H4 (cell line): ENCODE measurements at regions not wholly inside any gene's neighbourhood (a gene's known extent, or its start where the extent isn't known, plus 50 kb on each side); places are given as distances from the start of the nearest gene placed in this dataset.
A peak's percentile ranks its signal among the peaks of the same experiment; 100 is the strongest.
"Not testable (repeated sequence)": the region's sequence is repeated elsewhere in the genome, so short reads cannot be mapped to it uniquely, and the experiment has no call there.

ENCODE experiments used
- DNase-seq: peaks from one replicate; pipeline ENCODE4 v3.0.0-alpha.2; 2015; ENCODE audit warnings: low spot score

DNA sequence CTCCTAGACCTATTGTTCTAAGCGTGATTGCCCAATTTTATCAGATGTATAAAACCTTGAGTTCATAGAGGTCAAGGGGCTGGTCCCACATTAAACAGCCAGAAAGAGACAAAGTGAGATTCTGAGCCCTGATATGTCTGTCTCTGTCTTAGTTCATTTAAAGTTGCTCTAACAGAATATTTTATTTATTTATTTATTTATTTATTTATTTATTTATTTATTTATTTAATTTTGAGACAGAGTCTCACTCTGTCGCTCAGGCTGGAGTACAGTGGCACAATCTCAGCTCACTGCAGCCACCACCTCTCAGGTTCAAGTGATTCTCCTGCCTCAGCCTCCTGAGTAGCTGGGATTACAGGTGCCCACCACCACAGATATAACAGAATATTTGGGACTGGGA is 1999.6 kb upstream of the WWC1 start:
- not testable (repeated sequence) for DNase-seq

DNA sequence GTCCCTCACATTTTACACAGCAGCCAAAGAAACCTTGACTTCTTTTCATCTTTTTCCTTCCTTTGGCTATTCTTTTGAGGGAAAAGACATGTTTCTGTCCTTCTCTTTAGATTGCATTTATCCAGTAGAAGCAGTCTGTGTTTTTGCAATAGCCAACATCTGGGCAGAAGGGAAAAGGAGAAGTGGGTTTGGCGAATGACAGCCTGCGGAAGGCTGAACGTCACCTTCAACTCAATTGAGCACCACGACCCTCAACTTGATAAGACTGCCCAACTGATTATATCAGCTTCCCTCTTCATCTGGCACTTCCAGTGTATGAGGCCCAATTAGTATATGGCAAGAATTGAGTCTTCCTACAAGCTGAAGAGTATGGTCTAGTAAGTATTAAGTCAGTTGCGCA is 1997.6 kb upstream of the WWC1 start:
- no peak for DNase-seq

DNA sequence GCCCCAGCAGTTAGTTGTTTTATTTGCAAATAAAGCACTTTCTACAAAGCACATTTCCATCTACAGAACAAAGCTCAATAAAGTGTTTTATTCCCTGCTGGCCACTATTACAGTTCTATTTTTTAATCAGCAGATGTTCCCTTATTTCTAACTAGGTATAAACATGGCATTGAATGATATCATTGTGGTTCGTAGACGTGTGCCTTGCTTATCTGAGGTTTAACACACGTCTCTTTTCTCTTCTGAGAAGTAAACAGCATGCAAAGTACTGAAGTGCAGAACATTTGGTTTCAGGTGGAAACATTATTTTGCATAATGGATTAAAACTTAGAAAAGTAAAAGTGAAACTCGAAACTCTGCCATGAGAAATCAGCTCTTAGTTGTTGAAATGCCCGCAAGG is 1989.3 kb upstream of the WWC1 start:
- no peak for DNase-seq

DNA sequence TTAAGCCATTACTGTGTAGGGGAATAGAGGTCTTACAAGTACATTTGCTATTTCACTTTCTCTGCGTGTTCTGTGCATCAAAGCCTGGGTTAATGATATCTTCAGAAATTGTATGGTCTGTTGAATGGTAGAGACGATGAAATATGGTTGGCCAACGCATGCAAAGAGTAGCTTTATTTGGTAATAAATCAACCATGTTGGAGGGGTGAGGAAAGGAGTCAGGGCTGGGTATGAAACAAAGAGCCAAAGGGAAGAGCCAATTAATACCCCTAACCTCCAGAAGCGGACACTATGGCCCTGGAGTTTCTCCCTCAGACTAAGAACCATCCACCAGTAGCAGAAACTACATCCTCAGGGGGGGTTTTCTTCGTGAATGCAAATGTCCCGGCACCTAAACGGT is 1974.0 kb upstream of the WWC1 start:
- DNase-seq, result no peak

DNA sequence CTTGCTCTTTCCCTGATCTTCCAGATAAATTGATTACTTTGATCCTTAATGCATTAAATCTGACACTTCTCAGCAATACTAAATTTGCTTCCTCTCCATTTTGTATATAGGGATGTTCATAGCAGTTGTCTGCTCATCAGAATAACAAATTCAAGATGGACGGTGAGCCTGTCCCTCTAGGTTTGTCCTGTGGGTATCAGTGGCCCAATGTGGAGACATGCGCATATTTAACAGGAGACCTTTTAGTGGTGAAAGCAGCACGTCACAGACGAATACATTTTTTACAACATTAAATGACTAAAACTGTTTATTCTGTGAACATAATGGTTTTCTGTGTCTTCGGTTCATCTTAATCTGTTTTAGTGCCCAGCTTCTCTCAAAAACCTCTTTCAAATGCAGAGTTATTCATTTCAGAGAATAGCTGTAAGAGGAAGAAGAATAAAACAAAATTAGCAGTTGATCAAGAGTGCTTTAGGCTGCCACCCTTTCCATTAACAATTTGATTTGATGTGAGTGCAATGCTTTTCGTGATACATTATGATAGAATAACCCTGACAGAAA is 1970.4 kb upstream of the WWC1 start:
- no peak for DNase-seq

DNA sequence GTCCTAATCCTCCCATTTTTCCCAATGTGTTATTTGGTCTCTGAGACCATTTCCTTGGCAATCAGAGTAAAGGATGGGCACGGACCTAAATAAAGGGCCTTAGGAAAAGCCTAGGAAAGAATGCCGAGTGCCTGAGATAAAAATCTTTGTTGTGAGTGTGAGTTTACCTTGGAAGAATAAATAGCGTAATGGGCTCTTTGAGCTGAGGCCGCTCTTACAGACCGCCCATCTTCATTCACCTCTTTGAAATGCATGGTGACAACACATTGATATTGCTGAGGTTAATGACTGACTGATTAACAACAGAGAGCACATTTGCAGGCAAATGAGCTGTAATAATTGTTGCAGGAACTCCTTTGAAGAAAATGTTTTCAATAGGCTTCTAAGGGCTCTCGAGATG is 1967.1 kb upstream of the WWC1 start:
- DNase-seq, result no peak

DNA sequence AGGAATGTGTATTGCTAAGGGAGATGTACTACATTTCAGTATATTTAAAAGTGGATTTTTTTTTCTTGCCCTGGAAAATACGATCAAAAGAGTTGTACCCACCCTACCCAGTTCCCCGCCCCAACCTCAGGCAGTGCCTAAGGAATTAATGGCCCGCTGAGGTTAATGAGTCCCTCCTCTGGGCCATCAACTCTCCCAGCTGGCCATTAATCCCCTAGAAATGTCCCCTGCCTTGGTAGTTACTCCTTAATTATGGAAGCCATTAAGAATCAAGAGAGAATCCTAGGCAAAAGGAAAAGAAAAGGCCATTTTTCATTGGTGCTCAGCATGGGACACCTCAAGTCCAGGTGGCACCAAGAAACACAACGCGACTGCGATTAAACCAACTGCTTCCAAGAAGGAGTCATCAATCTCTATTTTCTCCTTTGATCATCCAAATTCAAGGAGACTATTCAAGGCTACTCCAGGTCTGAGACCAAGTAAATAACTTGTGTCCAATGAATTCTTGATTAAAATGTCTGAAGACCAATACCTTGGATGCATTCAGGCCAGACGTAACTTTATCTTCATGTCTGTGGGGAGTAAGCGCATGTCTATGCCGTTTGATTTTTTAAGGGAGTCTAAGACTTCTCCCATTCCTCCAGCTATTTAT is 1962.2 kb upstream of the WWC1 start:
- no peak for DNase-seq

DNA sequence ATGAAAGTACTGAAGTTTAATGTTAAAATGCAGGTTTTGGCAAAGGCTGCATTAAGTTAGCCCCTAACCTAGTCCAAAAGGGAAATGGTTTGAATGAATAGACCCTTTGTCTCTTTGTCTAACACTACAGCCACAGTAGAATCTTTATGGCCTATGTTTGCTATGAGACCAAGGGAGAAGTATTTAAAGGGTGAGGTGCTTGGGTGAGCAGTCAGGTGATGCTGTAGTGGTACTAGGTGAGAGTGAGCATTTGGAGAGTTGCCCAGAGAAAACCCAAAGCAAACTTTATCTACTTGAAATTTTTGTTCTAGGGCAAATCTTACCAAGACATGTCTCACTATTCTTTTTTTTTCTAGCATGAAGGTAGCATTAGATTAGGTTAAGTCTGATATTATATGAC is 1961.4 kb upstream of the WWC1 start:
- DNase-seq, result no peak

DNA sequence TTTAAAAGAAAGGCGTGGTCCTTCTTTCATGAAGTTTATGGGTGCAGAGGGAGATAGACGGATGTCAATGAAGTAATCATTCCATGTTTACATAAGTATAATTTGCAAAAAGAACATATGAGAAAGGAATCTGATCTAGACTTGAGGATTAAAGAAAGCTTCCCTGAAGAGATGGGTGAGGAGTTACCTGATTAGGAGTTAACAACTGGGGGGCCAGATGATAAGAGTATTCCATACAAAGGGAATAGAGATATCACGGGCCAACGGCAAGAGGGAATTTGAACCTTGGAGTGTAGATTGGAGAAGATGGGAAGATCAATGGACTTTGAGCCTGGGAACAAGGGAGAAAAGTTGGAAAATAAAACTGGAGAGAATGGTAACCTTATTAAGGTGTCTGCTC is 1959.9 kb upstream of the WWC1 start:
- no peak for DNase-seq

DNA sequence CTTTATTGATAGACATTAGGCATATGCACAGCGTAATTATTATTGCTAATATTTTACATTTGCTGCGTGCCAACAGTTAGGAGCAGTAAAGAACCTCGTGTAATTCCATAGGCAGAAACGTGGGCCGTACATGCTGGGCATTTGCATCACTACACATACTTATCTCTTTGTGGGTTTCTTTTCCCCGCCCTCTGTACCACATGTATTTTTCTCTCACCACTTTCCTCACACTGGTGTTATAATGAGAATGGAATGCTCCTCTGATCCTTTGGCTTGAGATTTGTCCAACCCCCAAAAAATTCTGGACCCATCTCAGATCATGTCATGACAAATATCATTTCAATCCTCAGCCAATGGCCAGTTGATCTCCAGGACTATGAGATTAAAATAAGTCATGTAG is 1952.6 kb upstream of the WWC1 start:
- DNase-seq, result peak; percentile 49

DNA sequence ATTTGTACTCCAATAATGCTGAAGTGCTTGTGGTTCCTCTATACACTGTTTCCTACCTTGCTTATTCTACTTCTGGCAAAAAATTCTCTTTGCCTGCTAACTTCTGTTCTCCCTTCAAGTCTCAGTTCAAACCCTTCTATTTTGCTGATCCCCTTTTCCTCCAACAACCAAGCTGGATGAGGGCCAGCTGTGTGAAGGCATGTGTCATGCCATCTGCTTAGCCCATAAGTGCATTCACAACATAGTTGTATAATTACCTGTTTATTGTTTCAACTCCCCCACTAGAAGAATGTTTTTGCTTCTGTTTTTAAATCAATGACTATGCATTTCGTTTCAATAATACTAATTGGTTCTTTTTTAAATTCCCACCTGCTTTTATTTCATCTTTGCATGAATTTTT is 1951.4 kb upstream of the WWC1 start:
- DNase-seq, result peak; percentile 51

DNA sequence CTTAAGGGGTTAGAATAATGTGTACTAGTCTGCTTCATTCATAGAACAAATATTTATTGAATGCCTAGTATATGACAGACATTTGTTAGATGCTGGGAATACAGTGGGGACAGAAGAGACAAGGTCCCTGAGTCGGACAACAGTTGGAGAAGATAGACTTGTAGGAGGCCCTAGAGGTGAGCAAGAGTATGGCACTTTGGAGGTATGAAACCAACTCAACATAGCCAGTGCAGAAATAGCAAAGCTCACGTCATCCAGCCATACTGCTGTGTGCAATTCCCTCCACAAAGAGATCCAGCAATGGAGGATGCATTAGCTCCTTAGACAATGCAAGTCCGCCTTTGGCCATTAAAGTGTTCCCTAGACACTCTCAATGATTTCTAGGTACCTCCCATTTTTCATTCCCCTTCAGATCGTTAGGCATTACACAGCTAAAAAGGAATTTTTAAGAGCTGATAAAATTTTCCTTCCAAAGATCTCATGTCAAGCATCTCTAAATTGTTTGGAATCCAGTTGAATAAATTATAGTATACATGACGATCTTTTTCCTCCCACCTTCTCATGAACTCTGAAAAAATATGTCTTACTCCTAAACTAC is 1949.6 kb upstream of the WWC1 start:
- DNase-seq, result peak; percentile 16

DNA sequence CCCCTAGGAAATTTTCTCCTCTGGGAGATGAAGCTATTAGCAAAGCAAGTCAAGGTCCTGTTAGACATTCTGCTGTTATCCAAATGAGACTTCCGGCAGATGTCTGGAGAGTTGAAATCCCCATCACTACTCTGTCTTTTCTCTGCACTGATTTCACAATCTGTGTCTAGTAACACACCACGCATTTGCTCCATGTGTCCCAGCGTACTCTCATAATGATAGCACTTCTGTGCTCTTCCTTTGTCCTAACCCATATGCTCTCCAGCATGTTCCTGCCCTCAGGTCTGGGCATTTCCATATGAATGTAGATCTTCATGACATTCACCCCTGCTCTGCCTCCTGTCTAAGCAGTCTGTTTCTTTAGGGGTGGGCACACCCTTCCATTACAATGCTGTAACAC is 1949.0 kb upstream of the WWC1 start:
- DNase-seq, result no peak

DNA sequence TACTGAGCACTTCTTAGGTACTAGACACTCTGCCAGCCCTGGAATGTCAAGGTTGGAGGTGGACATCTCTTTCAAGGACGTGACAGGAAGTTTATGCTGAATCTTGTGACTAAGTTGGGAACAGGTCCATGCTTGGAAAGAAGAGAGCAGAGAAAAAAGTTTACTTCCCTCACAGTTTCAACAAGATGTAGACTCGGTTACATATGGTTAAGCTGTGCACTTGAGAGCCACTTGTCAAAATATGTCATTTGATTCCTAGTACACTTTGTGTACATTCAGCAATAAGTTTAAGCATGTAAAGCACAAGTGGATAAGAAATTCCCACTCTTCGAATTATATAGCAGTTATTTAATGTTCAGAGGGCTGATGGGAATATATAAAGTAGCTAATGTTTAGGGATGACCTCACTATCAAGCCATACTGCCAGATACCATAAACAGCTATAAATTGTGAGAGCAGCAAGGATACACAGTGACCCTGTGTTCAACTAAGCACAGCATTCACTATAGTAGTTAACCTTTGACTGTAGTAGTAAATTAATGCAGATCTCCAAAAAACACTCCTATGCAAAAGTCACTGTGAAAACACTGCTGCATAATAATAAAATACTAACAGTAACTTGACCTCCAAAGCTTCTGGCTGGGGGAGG is 1944.6 kb upstream of the WWC1 start:
- no peak for DNase-seq

DNA sequence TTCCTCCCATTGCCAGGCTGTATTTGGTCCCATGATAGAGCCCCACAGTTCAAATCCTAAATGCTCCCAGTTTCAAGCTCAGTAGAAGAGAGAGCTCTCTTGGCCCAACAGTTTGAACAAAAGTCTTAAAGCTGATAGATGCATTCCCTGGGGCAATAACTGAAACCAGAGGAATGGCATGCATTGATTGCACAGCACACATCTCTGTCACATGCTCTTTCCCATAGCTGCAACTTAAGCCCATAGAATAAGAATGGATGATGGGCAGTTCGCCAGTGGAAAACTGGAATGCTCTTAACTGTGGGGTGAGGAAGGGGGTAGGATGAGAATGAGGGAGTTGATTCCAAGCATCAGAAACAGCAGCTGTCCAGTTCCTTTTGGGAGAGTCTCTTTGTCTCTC is 1942.4 kb upstream of the WWC1 start:
- no peak for DNase-seq

DNA sequence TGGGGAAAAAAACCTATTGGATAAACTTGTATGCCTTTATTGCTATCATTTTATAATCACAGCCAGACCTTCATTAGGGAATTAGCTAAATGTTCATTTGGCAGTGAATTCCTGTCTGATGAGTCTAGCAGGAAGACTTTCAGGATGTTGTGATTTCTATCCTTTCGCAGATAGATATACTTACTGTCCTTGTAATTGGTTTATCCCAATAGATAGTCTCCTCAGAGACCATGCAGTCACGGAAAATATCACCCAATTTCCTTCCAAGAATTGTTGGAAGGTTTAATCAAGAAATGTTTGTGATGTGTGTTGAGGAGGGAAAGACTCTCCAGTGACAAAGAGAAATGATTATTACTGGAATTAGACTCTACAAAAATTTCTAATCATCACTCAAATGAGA is 1937.9 kb upstream of the WWC1 start:
- DNase-seq, result no peak

DNA sequence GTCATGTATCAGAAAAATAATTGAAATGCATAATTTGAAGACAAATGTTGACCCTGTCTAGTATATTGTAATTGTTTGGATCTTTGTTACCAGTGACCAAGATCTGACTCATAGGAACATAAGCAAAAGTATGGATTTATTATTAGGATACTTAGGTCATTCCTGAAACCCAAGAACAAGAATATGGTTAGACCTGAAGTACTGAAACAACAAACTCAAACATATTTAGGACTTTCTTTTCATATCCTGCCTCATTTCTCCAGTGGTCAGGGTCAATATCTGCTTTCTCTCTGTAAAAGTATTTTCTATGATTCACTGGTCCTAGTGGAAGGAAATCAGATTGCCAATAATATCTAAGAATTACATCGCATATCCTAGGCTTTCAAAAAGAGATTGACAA is 1937.1 kb upstream of the WWC1 start:
- no peak for DNase-seq

DNA sequence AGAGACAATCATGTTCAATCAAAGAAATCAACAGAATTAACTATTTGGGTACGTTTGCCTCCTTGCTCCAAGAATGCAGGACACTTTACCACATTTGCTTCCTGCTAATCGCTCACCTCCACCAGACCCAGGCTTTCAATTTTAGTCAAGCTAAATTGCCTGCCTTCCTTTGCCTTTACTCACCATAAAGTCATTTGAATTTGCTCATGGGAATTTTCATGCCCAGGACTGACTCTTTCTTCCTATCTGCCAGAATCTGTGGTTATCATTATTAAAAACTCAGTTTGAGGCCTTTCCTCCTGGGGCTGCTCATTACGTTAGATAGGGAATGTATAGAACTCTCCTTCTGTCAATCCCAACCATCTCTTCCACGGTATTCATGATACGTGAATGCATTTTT is 1935.3 kb upstream of the WWC1 start:
- DNase-seq, result no peak

DNA sequence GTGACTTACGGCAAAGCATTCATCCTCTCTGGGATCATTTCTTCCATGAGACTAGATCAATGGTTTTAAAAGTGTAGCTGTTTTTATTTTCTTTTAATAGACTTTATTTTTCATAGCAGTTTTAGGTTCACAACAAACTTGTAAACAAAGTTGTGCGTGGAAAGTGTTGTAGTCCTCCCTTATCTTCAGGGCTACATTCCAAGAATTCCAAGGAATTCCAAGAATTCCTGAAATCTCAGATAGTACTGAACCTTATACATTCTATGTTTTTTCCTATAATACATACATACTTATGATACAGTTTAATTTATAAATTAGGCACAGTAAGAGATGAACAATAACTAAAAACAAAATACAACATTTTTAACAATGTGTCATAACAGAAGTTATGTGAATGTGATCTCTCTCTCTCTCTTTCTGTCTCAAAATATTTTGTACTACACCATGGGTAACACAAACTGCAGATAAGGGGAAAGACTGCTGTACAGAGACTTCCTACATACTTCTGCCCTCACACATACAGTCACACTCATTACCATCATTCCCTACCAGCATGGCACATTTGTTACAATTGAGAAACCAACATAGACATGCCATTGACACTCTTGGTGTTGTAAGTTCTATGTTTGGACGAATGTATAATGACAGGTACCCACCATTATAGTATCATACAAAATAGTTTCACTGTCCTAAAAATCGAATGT is 1933.2 kb upstream of the WWC1 start:
- no peak for DNase-seq

DNA sequence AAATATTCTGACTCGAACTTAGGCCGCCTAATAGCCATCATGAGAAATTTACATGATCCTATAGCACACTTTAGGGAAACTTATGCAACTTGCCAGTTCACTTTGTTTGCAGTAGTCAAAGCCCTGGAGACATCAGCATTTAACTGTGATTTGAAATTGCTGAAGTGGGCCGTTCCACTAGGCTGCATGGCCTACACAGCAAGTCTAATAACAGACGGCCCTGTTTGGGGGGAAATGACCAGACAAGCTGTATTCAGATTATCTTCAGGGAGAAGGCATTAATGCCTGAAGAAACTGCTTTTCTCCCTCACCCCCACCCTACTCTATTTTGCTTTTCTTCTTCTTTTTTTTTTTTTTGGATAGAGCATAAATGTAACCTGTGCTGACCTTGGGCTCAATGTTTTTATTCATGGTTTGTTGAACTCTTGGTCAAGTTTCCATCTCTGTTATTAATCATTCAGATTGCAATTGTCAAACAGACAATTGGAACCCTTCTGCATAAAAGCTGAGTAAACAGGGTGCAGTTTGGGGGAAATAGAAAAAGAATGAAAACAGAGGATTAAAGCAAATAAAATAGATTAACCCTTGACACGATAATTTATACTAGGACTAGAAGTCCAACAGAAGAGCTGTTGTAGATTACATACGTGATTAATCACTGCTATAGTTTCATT is 1928.2 kb upstream of the WWC1 start:
- no peak for DNase-seq

DNA sequence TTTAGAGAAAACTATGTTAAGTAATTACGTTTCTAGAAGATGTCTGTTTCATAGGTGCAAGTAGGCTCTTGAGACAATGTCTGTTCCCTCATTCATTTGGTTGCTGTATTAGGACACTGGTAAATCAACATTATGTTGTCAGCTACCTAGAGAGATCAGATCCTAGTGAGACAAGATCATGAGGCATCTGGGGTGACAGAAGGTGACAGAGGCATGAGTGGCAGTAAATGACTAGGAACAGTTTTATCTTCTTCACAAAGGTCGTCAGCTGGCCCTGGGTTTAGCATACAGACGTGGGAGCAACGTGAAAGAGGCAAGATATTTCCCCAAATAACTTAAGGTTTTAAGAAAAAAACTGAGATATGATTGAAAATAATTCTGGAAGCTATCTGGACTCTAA is 1926.3 kb upstream of the WWC1 start:
- no peak for DNase-seq

DNA sequence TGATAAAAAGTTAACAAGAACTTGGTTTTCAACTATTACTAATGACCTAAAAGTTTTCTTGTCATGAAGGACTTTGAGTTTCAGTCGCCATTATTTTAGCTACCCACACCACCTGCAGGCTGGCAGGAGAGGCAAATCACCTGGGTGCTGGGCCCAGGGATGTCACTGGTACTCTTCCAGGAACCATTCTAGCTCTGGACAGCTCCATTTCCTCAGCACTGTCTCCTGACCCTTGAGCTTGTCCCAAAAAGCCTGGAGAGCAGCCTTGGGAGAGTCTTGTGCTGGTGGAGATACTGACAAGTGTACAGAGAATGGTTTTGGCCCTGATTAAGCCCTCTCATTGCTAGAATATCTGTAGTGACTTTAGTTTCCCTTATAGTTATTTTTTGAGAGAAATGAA is 1924.1 kb upstream of the WWC1 start:
- no peak for DNase-seq
